Stomach (tissue), 4 donors: ENCODE measurements at regions not wholly inside any gene's neighbourhood (a gene's known extent, or its start where the extent isn't known, plus 50 kb on each side); places are given as distances from the start of the nearest gene placed in this dataset.

Experiments
- CTCF ChIP-seq, 7 experiments: fragments of 450-650 bp in 4 of 7; fragments of 200-600 bp in 3 of 7; sonication (generic) in 3 of 7; IDR thresholded peaks; one replicate each; pipeline ENCODE4 v1.5.1; 2016 to 2019; ENCODE audit warnings: antibody characterized with exemption in 7 of 7, control low read depth in 2 of 7, mild to moderate bottlenecking in 1 of 7
- EP300 ChIP-seq: sonication (generic); formaldehyde crosslinking; IDR thresholded peaks from one replicate; pipeline ENCODE4 v1.6.1; 2017; ENCODE audit warnings: antibody characterized with exemption
- POLR2A ChIP-seq, 4 donors: fragments of 450-650 bp; IDR thresholded peaks; one replicate each; pipeline ENCODE4 v1.6.1; 2016; ENCODE audit warnings: antibody characterized with exemption in 4 of 4, control low read depth in 2 of 4, mild to moderate bottlenecking in 1 of 4, moderate library complexity in 1 of 4
- POLR2AphosphoS5 ChIP-seq, 3 donors: sonication (generic); formaldehyde crosslinking; IDR thresholded peaks; one replicate each; pipeline ENCODE4 v1.6.1; 2016; ENCODE audit warnings: antibody characterized with exemption in 3 of 3

DNA sequence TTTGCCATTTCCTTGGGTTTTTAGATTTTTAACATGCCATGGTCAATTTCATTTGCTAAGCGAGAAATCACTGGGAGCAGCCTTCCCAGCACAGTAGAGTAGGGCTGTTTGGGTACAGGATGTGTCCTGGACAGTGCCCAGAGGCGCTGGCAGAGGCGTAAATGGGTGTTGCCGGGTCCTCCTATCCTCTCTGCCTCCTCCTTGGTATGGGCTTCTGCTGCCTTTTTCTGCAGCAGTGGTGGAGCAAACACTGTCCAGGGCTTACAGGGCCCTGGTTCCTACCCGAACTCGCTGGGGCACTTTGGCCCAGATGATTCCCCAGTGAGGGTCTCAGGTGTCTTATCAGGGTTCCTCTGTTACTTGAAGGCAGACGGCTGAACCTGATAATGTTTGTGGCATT lies 298.3 kb downstream of the RPS24 start:
- TF ChIP-seq POLR2A (IDR thresholded peaks at IDR 0.05), result no peak
- no peak for TF ChIP-seq CTCF (IDR thresholded peaks at IDR 0.05)
- TF ChIP-seq EP300, result peak; percentile 85
- TF ChIP-seq POLR2AphosphoS5 (IDR thresholded peaks at IDR 0.05), result peak in 1 of 3 donors; percentile 30
